HG02870 (cell line): ENCODE measurements at regions not wholly inside any gene's neighbourhood (a gene's known extent, or its start where the extent isn't known, plus 50 kb on each side); places are given as distances from the start of the nearest gene placed in this dataset.

Source experiments
- ATAC-seq: cut with Tn5 transposase; IDR thresholded peaks from one replicate; pipeline ENCODE4 v1.9.1; 2021; ENCODE audit warnings: mild to moderate bottlenecking, moderate library complexity; ENCODE audit not compliant: unreplicated experiment

- no peak for ATAC-seq
Observed at GRCh38 chr1:73662526-73662925, 535.5 kb downstream of the LRRIQ3 start.

GRCh38 chr1:73659136-73659535 lies 538.8 kb downstream of the LRRIQ3 start:
- no peak for ATAC-seq

GRCh38 chr1:73654714-73655113 lies 543.3 kb downstream of the LRRIQ3 start:
- no peak for ATAC-seq

- no peak for ATAC-seq
Observed at GRCh38 chr1:73644198-73644597, 553.8 kb downstream of the LRRIQ3 start.

GRCh38 chr1:73639494-73639893 lies 558.5 kb downstream of the LRRIQ3 start:
- no peak for ATAC-seq

GRCh38 chr1:73637264-73637663 lies 560.7 kb downstream of the LRRIQ3 start:
- ATAC-seq: no peak

GRCh38 chr1:73635021-73635420 lies 563.0 kb downstream of the LRRIQ3 start:
- no peak for ATAC-seq

- no peak for ATAC-seq
Observed at GRCh38 chr1:73627723-73628122, 570.3 kb downstream of the LRRIQ3 start.

GRCh38 chr1:73626326-73626725 lies 571.6 kb downstream of the LRRIQ3 start:
- ATAC-seq: no peak

- ATAC-seq: no peak
Observed at GRCh38 chr1:73623946-73624345, 574.0 kb downstream of the LRRIQ3 start.

- ATAC-seq: no peak
Observed at GRCh38 chr1:73617145-73617544, 580.8 kb downstream of the LRRIQ3 start.

- no peak for ATAC-seq
Observed at GRCh38 chr1:73611681-73612080, 586.3 kb downstream of the LRRIQ3 start.

GRCh38 chr1:73604739-73605138 lies 593.2 kb downstream of the LRRIQ3 start:
- ATAC-seq: no peak

- ATAC-seq: no peak
Observed at GRCh38 chr1:73604211-73604610, 593.8 kb downstream of the LRRIQ3 start.

- no peak for ATAC-seq
Observed at GRCh38 chr1:73593804-73594203, 604.2 kb downstream of the LRRIQ3 start.

- ATAC-seq: no peak
Observed at GRCh38 chr1:73593364-73593763, 604.6 kb downstream of the LRRIQ3 start.

- no peak for ATAC-seq
Observed at GRCh38 chr1:73587080-73587479, 610.9 kb downstream of the LRRIQ3 start.

GRCh38 chr1:73577206-73577605 lies 620.8 kb downstream of the LRRIQ3 start:
- ATAC-seq: no peak

- ATAC-seq: no peak
Observed at GRCh38 chr1:73576083-73576482, 621.9 kb downstream of the LRRIQ3 start.

- no peak for ATAC-seq
Observed at GRCh38 chr1:73564294-73564693, 633.7 kb downstream of the LRRIQ3 start.

- ATAC-seq: no peak
Observed at GRCh38 chr1:73556270-73556669, 641.7 kb downstream of the LRRIQ3 start.

- ATAC-seq: no peak
Observed at GRCh38 chr1:73537400-73537799, 660.6 kb downstream of the LRRIQ3 start.

- ATAC-seq: no peak
Observed at GRCh38 chr1:73517603-73518191, 680.3 kb downstream of the LRRIQ3 start.
